Fibroblast of skin of left quadriceps (primary cell): ENCODE measurements at regions not wholly inside any gene's neighbourhood (a gene's known extent, or its start where the extent isn't known, plus 50 kb on each side); places are given as distances from the start of the nearest gene placed in this dataset.
"Not testable (repeated sequence)": the region's sequence is repeated elsewhere in the genome, so short reads cannot be mapped to it uniquely, and the experiment has no call there.

Experiments
- DNase-seq, 2 experiments: peaks; one replicate each; pipeline ENCODE4 v3.0.0-alpha.2; 2013; ENCODE audit warnings: low read depth in 2 of 2

GRCh38 chrX:63179852-63180251, 171.3 kb downstream of the SPIN4 start:
- not testable (repeated sequence) for DNase-seq

DNA sequence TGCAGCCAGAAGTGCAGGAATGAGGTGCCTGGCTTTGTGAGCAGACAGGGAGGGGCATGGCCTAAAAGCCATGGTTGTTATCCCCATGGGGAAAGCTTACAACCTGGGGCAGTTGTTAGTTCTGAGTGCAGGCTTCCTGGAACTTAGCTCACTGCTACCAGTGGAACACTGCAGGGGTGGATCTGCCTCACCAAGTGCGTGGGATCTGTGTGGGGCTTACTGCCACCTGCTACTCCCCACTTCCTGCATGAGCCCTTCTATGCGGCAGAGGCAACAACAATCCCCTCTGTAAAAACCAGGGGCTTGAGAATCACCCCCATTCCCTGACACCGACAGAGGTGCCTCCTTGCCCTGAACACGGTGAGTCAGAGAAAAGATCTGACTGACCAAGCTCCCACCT, 174.6 kb downstream of the SPIN4 start:
- DNase-seq: not testable (repeated sequence)

DNA sequence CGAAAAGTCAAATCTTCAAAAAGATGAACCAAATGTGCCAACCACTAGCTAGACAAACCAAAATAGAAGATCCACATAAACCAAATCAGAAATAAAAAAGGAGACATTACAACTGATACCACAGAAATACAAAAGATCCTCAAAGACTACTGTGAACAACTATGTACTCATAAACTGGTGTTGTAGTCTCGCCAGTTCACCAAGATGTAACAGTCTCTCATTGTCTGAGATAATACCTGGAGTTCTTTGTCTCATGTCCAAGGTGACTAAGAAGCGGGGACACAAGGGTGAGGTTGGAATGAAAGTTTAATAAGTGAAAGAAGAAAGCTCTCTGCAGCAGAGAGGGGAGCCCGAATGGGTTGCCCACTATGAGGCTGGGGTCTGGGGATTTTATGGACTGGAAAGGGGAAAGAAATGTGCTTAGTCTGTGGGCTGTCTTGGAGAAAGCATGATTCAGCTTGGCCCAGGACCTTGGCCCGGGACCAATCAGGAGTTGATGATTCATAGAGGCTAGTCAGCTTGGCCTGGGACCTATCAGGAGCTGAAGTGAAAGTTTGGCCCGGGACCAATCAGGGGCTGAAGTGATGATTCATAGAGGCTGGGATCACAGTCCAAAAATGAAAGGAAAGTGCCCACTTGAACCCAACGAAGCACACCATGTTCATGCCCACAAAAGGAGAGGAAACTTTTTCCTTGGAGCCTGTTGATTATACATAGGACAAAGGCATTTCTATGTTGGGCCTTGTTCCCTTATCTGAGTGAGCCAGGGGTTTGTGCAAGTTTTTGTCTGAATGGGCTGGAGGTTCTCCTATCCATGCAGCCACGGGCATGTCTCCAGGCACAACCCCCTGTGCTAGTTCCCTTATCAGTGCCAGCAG, 177.1 kb downstream of the SPIN4 start:
- not testable (repeated sequence) for DNase-seq

GRCh38 chrX:63169416-63169815, 181.7 kb downstream of the SPIN4 start:
- not testable (repeated sequence) for DNase-seq

GRCh38 chrX:63168949-63169348, 182.2 kb downstream of the SPIN4 start:
- DNase-seq: not testable (repeated sequence)

DNA sequence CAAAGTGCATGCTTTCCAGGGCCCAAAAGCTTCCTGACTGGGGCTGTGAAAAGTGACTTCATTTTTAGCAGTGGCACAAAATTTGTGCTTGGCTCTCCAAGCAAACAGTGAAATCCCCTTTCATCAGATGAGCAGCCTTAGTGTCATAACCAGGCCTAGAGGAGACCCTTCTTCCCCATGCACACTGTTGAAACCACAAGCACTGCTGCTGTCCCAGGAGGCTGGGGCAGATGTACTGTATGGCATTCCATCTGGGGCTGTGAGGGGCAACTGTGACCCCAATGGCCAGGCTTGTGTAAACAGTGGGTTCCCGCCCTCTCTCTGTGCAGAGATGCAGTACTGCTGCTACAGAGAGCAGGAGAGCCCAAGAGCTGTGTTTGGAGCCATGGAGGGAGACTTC, 184.1 kb downstream of the SPIN4 start:
- DNase-seq: not testable (repeated sequence)

- DNase-seq: not testable (repeated sequence)
Measured at GRCh38 chrX:63160994-63161393, 190.1 kb downstream of the SPIN4 start.

DNA sequence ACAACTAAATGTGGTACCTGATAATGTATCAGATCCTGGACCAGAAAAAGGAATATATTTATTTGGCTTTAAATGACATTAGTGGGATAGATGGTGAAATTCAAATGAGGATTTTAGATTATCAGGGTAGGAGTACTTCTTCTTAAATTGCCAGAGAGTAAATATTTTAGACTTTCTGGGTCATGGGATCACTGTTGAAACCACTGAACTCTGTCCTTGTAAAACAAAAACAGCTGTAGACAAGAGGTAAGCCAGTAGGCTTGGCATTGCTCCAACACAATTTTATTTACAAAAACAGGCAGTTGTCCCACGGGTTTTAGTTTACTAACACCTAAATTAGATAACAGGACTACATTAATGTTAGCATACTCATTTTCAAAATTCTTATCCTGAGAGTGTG, 190.8 kb downstream of the SPIN4 start:
- DNase-seq: not testable (repeated sequence)

GRCh38 chrX:63145526-63145925, 205.6 kb downstream of the SPIN4 start:
- DNase-seq: not testable (repeated sequence)

- not testable (repeated sequence) for DNase-seq
Measured at GRCh38 chrX:63142588-63142987, 208.5 kb downstream of the SPIN4 start.

- not testable (repeated sequence) for DNase-seq
Measured at GRCh38 chrX:63135859-63136258, 215.3 kb downstream of the SPIN4 start.

DNA sequence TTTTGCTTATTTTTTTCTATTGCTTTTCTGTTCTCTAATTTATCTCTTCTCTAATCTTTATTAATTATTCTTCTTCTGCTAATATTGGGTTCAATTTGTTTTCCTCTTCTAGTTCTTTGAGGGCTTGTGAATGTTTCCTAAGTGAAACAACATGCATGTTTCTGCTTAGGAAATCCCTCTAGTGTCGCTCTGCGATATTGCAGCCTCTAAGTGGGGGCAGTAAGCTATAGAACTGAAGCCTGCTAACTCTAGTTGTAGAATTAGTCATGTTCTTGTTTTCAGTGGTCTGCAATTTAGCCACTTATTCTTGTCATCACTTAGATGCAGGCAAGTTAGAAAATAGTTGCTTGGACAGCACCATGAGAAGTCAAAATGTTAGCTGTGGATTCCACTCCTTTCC, 222.6 kb downstream of the SPIN4 start:
- no peak for DNase-seq

- no peak for DNase-seq
Measured at GRCh38 chrX:63115196-63115595, 235.9 kb downstream of the SPIN4 start.

GRCh38 chrX:63101879-63102620, 249.1 kb downstream of the SPIN4 start:
- no peak for DNase-seq

DNA sequence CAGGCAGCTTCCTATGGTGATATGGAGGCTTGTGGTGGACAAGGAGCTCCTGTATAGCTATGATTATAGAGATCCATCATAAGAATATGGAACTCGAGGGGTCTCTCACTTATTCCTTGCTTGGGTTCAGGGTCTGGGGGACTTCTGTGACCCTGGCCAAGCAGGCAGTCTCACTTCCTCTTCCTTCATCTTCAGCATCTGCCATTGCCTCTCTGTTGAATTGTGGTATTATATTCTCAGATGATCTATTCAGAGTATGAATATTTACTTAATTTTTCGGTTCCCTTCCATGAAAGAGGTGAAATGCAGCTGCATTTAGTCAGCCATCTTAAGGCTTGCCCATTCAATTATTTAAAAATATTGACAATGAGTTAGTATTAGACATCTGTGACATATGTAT, 292.9 kb downstream of the SPIN4 start:
- no peak for DNase-seq

GRCh38 chrX:63050225-63050624, 300.9 kb downstream of the SPIN4 start:
- no peak for DNase-seq

DNA sequence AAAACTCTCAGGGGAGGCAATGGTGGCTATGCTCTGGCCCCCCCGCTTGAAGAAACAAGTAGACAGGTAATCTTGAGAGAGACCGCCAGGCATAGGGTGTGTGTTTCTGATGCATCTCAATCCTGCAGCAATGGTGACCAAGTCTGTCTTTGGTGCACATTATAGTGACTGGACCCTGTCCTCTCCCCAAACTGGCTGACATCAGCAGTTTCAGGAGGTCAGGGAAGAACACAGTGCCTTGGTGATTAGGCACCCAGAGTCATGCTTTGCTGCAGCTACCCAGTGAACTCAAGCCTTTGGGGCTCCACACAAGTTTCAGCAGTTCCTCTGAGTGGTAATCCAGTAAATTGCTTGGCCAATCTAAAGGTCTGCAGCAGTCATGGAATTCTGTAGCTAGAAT, 318.3 kb downstream of the SPIN4 start:
- no peak for DNase-seq

DNA sequence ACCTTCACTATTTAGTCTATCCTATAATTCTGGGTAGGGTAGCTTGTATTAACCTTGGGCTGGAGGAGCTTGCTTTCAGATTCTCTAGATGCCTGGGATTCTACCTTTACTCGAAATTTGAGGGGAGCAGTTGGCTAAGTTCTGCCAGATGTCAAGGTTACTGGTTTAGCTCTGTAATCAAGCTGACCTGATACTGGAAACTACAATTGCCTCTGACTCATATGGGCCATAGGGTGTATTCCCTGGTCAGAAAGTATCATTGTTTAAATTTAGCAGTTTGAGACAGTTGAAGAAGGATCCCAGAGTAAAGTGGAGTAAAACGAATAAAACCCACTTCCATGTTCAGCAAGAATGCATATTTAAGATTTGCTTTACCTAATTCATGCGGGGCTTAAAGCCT, 337.6 kb downstream of the SPIN4 start:
- no peak for DNase-seq

- DNase-seq: no peak
Measured at GRCh38 chrX:63012574-63012973, 338.6 kb downstream of the SPIN4 start.

DNA sequence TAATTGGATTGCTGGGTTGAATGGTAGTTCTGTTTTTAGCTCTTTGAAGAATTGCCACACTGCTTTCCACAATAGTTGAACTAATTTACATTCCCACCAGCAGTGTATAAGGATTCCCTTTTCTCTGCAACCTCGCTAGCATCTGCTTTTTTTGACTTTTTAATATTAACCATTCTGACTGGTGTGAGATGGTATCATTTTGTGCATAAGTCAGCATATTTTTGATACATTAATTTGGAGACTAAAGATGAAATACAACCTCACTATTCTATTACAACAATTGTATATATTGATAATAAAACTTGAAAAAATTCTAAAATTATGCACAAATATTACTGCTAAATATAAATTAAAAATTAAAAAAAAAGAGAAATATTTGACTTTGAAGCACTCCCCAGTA, 350.9 kb downstream of the SPIN4 start:
- not testable (repeated sequence) for DNase-seq
